ENCODE measurements at regions not wholly inside any gene's neighbourhood (a gene's known extent, or its start where the extent isn't known, plus 50 kb on each side); places are given as distances from the start of the nearest gene placed in this dataset.
"Not testable (repeated sequence)": the region's sequence is repeated elsewhere in the genome, so short reads cannot be mapped to it uniquely, and the experiment has no call there.

DNA sequence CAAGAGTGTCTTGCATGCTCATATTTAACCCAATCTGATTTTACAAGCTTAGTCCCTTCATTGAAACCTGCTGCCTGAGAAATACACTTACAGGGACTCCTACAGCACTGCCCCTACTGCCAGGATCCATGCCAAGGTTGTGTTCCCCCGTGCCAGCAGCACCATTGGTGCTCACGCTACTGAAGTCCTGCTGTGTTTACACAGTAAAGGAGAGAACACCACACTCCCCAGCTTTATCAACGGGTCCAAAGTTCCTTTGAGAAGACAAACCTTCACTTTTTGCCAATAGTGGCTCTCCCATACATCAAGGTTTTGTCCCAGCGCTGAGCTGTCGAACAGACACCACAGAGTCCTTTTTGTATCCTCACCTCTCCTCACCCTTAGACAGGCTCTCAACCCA is 155.1 kb upstream of the WWC1 start:
- no peak for DNase-seq (ENCODE audit: low spot score in 2 of 2)
- no peak for FAIRE-seq

DNA sequence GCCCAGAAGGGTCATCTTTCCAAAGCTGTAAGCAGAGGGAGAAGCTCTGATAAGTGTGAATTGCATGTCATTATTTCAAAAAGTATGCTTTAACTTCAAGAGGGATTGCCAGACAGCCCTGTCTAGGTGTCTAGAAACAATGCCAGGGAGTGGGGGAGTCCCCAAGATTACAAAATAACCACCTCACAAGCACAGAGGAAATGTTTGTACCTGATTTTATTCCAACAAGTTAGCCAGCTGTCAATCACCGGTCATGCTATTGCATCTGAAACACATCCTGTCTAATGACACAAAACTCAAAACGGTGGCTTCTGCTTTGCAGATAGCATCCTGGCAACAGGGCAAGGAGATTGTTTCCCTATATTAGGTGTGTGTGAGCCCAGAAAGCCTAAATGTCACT is 154.2 kb upstream of the WWC1 start:
- DNase-seq (ENCODE audit: low spot score in 2 of 2) (no peak), FAIRE-seq (no peak)

DNA sequence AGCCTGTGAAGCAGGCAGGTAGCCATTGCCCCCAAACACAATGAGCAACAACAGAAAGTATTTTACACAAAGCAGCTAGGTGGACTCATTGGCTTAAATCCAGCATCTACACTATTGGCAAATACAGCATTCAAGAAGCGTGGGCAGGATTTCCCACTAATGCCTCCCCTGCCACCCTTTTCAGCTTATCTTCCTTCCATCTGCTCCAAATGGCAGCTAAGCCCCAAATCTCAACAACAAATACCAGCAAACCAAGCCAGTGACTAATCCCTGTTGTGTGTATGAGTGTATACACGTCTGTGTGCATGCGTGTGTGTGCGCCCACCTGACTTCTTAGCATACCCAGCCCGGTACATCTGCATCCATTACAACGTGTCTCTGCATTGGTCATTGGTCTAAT is 151.2 kb upstream of the WWC1 start:
- FAIRE-seq (no peak), DNase-seq (ENCODE audit: low spot score in 2 of 2) (no peak)

DNA sequence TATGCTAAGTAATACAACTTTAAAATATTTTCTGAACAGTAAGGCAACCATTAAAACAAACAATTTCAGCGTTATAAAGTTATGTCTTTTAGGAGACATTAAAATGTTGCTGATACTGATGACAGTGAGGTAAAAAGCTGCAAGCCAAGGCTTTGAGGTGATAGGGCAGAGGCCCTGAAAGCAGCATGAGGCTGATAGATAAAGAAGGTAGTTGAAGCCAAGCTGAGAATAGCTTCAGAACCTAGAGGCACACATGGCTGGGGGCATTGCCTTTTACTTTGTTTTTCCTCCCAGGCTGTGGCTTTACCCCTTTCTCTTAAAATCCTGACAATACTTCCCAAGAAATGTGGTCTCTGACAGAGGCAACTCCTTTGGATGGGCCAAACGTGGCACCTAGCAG is 149.0 kb upstream of the WWC1 start:
- DNase-seq (ENCODE audit: low spot score in 2 of 2) (no peak), FAIRE-seq (no peak)

DNA sequence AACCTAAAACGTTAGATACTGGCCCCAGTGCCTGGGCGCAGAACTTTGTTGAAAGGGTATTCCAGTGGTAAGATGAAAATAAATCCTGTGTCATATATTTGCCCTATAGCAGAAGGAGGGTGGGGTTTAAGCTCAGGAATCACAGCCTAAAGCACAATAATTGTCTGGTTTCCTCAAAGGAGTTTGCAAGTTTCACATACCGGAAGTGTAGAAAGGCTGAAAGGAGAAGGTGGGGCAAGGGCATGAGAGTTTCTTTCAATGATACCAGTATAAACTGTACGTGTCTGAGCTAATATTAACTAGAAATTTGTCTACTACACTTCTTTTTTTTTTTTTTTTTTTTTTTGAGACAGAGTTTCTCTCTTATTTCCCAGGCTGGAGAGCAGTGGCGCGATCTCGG is 147.9 kb upstream of the WWC1 start:
- not testable (repeated sequence) for FAIRE-seq; DNase-seq (ENCODE audit: low spot score in 2 of 2)

DNA sequence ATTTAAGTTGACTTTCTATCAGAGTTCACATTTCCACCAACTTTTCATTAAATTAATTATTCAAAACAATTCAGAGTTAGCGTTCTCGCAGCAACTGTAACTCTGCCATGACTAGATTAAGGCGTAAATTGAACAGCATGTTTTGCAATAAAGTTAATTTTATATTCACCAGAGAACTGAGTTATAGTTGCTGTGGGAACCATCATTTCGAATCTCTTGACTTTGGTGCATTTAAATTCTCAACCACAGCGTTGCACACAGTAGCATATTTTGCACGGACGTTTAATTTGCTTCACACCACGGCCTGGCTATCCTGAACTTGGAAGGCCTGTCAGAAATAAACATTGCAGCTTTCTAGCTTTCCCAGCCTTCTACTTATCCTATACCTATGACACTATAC is 144.3 kb upstream of the WWC1 start:
- DNase-seq (ENCODE audit: low spot score in 2 of 2) (no peak), FAIRE-seq (no peak)

DNA sequence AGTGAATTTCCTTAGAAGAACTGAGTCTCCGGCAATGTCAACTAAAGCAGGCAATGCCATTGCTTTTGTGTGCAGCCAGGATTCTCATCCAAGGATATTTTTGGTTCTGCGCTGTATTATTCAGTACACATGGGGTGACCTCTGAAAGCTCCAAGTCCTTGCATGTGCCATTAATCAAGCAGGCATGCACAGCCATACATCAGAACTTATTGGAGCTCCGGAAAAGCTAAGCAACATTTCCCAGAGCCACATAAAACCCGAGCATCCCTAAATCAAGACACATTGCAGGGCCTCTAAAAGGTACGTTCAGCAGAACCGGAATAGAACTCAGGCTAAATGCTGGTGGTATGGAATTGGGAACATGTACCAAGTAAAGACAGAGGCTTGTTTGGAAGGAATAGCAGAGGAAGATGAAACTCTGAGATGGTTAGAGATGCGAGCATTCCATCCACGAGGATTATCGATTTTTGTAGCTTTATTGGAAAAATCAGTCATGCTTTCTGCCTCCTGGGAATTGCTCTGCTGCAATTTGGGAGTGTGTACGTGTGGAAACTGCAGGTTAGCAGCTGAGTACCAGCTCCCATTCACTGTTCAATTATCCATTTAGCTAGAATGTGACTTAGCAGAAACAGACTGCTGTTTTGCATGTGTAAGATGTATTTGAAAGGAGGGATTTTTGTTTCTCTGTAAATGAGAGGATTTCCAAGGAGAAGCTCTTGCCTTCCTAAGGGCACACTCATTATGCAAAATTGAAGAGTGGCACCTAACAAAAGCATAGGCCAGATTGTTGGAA is 143.7 kb upstream of the WWC1 start:
- FAIRE-seq, result no peak
- no peak for DNase-seq (ENCODE audit: low spot score in 2 of 2)

DNA sequence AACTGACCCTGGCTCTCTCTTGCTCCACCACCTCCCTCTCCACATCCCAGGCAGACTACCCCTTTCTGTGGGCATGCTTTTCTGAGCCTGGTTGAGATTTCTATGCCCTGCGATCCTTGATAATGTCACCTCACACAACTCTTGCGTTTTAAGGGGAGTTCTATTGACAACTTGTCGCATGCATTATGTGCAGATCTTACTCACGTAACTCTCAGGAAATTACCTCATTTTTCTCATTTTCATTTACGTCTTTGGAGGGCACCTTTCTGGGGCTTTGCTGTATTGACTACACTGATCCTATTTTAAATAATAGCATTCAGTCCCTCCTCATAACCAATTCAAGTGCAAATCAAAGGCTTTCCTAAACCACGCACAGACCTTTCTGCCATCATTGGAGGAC is 140.4 kb upstream of the WWC1 start:
- DNase-seq (ENCODE audit: low spot score in 2 of 2), result no peak

DNA sequence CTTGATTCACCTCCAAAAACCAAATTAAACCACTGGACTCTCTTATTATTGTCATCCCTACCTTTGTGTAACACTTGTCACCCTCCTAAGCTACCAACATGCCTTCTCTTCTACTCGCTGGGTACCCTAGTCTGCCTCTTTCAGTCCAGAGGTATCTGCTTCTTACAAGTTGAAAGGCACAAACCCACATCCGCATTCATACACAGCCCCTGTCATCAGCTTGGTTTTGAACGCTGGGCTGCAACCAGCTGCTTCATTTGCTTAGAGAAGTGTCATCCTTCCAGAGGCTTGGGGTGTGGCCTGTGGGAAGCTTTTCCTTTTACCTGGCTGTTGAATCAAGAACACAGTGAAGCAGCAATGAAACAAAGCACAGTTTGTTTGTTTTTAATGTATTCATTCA is 138.8 kb upstream of the WWC1 start:
- DNase-seq (ENCODE audit: low spot score in 2 of 2) (no peak), FAIRE-seq (no peak)

More for the DNA sequence above, 140.4 kb upstream of the WWC1 start:
- FAIRE-seq, result no peak

DNA sequence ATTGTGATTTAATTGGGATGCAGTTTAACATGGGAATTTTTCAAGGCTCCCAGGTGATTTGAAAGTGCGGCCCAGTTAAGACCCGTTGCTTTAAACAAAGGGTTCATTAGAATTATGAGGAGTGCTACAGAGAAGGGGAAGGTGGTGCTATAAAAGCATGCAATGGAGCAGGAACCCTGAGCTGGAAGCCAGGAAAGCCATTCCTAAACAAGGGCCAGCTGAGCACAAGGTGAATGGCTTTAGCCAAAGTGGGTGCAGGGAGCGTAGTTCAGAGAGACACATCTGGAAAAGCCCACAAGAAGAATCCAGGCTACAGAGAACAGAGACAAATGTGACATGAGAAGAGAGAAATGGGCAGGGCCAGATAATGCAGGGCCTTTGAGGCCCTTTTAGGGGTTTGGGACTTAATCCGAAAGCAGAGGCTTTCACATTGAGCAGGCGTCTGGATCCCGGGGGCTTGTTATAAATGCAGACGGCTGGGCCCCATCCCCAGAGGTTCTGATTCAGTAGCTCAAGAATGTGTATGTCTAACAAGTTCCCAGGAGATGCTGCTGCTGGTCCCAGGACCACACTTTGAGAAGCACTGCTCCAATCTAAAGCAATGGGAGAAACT is 138.1 kb upstream of the WWC1 start:
- no peak for FAIRE-seq
- no peak for DNase-seq (ENCODE audit: low spot score in 2 of 2)

DNA sequence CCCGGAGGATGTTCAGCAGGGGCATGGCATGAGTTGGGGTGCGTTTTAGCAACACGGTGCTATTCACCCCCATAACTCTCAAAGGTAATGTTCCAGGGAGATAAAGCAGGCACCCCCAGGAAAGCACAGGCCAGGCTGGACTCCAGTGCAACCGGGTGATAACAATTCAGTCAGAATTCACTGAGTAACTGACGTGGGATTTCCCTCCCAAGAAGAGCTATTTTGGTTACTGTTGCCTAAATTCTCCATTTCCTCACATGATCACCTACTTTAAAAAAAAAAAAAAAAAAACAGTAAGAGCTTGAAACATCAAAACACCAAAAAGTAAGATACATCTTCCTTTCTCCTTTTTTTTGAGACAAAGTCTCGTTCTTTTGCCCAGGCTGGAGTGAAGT is 137.6 kb upstream of the WWC1 start:
- FAIRE-seq (no peak), DNase-seq (ENCODE audit: low spot score in 2 of 2) (no peak)

DNA sequence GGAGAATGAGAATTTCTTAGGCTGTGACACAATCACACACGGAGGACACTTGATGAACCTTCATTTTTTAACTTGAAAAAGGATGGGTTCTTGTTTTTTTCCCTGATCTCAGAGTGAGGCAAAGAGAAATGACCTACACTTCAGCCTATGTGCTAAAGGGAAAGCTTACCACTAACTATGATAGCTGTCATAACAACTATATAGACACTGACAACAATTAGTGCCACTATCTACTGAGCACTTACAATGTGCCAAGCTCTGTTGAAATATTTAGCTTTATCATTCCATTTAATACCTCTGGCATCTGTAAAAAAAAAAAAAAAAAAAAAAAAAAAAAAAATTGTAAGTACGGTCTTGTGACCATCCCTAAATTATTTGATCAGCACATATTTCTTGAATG is 135.9 kb upstream of the WWC1 start:
- no peak for DNase-seq (ENCODE audit: low spot score in 2 of 2)
- FAIRE-seq, result no peak

DNA sequence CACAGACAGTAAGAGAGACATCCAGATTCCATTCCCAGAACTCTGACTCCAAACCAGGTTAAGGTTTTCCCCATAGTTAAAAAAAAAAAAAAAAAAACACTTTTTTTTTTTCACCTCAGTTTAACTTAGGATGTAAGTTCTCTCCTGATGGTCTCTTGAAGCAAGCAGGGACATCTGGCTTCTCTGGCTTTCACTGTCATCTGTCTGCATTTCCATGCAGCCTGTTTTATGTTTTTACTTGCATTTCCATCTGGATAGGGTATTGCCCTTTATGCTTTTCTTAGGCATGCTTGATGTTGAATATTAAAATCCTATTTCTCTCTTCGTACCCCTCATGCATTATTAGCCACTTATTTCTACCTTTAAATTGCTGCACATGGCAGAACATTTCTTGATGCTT is 135.3 kb upstream of the WWC1 start:
- no peak for FAIRE-seq
- DNase-seq (ENCODE audit: low spot score in 2 of 2), result no peak

DNA sequence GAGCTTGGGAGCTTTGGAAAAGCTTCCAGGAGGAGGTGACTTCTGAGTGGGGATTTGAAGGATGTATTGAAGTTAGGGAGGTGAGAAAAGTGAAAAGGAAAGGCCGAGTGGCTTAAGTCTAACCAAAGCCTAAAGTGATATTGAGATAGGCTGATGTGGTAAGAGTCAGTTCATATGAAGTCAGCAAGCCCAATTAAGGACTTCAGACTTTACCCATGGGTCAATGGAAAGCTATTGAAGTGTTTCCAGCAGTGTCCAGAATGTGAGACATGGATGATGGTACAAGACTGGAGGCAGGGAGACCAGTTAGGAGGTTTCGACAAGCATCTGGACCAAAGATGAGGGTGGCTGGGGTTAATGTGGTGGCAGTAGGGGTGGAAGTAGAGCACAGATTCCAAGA is 134.3 kb upstream of the WWC1 start:
- no peak for DNase-seq (ENCODE audit: low spot score in 2 of 2)
- FAIRE-seq, result no peak

DNA sequence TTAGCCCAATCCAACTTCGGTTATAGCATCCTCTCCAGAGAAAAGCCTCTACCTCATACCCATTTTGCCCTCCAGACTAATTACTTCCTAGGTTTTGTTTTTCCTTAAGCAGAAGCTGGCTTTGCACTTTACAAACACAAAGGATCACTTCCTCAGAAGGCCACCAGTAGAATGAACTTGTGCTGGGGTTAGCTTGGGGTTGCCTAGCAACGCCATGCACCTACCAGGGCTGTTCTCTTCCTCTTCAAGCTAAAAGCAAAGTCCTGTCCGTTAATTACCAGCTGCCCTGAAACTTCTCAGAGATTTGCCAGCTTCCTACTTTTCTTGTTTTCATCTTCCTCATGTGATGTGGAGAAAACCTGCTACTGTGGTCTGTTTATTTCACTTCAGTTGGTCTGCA is 132.0 kb upstream of the WWC1 start:
- DNase-seq (ENCODE audit: low spot score in 2 of 2), result no peak
- no peak for FAIRE-seq

DNA sequence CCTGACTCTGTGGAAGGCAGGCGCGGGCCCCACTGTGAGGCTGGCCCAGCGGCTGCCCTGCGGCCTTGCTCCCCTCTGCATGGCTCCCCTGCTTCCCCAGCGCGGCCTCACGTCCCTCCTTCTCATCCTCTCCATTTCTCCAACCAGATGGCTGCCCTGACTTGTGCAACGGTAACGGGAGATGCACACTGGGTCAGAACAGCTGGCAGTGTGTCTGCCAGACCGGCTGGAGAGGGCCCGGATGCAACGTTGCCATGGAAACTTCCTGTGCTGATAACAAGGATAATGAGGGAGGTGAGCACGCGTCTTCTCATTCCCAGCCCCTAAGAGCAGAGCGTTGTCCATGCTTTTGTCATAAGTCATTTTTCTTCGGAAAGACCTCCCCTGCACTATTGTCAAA is 129.0 kb upstream of the WWC1 start:
- DNase-seq (ENCODE audit: low spot score in 2 of 2), result no peak
- FAIRE-seq, result no peak

DNA sequence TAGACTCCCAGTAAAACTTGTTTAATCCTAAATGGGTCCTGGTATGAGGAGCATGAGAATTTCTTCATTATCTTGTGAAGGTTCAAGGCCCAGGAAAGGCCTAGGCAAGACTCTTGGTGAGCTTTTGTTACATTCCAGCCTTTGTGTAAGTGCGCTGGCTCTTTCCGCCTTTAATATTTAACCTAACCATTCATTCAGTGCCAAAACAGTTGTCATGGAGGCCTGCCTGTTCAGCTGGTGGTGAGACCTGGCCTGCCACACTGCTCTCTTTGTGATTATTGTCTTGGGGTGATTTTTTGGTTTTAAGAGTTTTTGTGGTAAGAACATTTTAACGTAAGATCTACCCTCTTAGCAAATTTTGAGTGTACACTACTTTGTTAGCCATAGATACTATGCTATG is 127.5 kb upstream of the WWC1 start:
- no peak for FAIRE-seq
- DNase-seq (ENCODE audit: low spot score in 2 of 2), result no peak

DNA sequence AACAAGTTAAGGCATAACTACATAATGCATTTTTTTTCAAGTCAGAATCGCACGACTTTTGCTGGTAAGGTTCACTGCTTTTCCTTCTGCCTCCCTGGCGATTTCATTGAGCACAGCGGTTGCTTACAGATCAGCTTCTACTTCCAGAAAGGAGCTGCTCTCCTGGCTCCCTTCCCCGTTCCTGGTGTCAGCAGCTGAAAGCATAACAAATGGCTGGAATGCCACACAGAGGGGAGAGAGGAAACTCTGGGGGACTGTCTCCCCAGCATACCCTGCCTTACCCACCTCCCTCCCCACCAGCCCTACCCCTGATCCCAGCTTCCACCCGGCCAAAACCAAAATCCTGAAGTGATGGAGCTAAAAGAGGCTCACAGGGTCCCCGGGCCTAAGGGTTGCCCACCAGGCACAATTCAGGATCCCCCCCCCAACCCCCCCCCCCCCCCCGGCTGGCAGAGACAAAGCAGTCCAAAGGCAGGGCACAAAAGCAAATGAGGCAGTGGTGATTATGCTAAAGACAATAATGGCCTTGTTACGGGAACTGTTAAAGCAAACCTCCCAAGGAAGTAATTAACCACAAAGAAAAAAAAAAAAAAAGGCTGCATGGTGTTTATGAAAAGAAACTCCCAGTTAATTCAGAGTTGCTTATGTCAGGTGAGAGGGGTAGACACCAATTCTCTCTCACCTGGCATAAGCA is 126.1 kb upstream of the WWC1 start:
- no peak for FAIRE-seq

DNA sequence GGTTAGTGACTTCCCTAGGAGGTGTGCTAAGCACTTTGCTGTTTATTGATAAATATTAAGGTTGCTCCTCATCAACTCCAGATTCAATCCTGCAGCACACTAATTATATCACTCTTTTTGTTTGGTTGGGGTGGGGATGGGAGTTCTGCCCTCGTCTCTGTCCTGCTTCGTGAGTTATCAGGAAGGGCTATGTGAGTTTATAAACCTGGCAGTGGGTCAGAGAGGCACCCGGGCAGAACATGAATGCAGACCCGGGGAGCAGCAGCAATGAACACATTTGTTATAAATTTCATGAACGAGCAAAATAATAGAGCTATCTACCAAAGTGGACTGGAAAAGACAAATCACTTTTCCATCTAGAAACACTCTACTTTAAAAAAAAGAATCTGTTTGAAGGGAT is 125.5 kb upstream of the WWC1 start:
- FAIRE-seq, result no peak
- DNase-seq (ENCODE audit: low spot score in 2 of 2), result no peak

More for the DNA sequence above, 126.1 kb upstream of the WWC1 start:
- no peak for DNase-seq (ENCODE audit: low spot score in 2 of 2)

DNA sequence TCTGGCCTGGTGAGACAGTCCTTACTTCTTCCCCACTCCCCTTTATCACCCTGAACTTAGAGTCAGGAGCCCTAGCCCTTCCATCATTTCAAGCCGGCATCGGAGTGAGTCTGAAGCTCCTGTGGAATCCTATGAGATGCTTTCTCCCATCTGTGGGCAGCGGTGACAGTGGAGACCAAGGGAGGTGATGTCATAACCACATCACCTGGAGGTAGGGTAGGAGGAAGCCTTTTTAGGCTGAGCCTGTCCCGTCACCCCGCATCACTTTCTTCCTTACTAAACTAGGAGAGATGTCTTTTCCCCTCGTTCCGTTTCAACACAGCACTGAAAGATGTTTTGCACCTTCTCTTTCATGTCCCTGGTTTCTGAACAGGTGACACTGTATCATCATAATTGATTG is 124.1 kb upstream of the WWC1 start:
- DNase-seq (ENCODE audit: low spot score in 2 of 2) (no peak), FAIRE-seq (no peak)

DNA sequence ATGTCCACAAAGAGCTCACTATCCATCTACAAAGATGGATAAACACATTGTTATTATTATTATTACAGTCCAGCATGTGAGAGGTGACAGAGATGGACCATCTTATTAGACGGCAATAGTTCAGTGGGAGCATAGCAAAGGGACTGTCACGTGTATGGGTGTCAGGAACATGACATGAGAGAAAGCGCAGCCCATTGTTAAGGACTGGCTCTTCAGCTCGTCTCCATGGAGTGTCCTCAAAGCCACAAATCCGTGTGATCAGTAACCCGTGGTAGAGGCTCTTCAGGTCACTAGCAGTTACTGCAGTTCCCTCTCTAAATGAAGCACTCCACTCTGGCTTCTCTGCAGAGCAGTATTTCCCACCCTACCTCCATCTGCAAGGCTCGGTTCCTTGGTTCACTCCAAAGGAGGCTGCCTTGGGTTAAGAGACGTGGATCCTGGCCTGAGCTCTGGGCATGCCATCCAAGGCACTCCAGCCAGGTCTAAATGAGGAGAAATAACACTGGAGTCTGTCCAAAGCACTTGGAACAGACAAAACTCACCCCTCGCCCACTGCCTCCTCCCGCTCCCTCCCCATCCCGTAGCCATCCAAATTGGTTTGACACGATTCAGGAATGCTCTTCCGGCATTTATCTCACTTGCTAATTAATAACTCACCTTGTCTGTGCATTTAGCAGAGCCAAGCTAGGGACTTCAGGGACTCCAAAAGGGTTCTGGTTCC is 122.3 kb upstream of the WWC1 start:
- FAIRE-seq, result no peak
- no peak for DNase-seq (ENCODE audit: low spot score in 2 of 2)

All from frontal cortex (tissue), 3 donors.